ENCODE measurements at regions not wholly inside any gene's neighbourhood (a gene's known extent, or its start where the extent isn't known, plus 50 kb on each side); places are given as distances from the start of the nearest gene placed in this dataset.

DNA sequence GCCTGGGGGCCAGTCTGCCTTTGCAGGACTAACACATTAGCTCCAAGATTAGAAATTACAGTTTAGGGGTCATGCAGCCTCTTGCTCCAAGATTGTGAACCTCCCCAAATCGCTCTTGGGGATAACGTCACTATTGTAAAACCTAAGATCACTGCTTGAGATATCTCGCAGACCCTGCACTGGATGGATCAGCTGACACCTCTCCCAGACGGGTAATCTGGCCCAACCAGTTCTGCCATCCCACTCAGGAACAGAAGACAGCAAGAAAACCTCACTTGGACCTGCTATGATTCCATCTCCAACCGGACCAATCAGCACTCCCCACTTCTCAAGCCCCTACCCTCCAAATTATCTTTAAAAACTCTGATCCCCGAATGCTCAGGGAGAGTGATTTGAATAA lies 431.2 kb downstream of the GPM6A start:
- no peak for DNase-seq

DNA sequence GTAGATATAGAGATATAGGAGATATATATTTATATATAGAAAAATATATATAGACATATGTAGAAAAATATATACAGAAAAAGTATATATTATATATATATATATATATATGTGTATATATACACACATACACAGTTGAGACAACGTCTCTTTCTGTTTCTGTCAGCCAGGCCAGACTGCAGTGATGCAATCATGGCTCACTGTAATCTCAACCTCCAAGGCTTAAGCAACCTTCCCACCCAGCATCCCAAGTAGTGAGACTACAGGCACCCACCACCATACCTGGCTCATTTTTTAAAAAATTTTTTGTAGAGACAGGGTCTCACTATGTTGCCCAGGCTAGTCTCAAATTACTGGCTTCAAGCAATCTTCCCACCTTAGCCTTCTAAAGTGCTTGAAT lies 426.3 kb downstream of the GPM6A start:
- DNase-seq = no peak

DNA sequence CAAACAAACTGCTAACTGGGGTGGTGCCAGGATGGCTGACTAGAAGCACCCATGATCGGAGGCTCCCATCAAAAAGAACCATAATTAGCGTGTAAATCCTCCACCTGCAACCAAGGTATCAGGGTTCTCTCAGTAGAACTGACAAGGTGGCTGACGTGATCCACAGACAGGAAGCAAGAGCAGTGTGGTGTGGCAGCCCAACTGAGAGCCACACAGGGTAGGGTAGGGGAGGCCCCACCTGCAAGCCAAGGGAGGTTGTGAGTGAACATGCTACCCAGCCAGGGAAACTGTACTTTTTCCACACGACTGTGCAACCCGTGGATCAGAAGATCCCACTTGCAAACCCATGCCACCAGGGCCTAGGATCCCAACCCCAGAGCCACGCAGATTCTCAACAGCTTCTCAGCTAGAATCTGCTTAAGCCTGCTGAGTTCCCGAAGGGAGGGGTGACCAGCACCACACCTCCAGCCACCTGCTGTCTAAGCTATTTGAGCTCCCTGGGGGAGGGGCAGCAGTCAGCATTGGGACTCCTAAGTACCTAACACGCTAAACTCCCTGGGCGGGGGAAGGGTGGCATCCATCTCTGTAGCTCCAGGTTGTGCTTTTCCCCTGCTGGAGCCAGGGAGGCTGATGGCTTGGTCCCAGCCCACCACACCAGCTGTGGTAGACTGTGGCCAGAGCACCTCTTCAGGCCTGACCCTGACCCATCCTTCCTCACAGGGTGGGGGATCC lies 425.1 kb downstream of the GPM6A start:
- DNase-seq = no peak

DNA sequence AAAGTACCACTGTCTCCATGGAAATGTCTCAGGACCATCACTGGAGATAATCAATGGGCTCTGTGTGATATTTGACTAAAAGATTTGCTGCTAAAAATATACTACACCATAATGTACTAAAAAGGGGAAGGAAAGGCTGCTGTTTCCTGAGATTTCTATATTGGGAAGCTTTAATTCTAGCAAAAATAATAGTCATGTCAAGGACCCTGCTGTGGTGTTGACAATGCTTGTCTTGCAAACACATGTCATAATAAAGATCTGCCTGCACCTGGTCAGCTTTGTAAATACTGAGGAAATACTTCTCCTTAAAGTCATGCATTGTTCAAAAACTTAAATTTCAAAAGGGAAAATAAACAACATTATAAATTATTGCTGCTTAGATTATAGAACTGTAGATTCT lies 417.9 kb downstream of the GPM6A start:
- DNase-seq = no peak

DNA sequence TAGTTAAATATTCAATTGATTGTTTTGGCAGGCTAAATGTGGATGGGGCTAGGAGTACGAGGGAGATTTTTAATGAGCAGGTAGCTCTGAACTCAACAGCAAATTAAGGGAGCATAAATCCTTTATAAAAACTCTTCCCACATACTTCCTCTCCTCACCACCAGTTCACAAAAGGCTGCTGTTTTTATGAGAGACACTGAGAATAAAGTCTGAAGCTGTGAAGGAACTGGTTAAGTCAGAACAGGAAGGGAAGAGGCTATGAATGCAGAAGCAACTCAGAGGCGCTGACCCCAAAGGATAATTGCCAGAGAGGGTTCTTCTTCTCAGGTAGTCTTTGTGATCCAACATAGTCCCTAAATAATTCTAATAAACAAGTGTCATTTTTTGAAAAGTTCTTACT lies 406.1 kb downstream of the GPM6A start:
- no peak for DNase-seq

DNA sequence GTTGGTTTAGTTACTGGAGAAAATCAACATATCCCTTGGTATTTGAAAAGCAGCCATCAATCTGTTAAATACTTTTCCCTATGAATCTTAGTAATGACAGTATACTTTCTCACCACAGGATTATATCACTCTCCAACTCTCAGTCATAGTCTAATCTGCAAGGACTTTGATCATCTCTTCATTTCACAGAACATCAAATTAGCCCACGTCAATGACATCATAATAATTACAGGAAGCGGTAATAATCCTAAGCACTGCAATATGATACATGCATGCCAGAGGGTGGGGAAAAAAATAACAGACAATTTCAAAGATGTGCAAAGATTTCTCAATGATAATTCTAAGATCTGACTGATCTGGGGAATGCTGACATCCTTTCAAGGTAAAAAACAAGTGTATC lies 404.1 kb downstream of the GPM6A start:
- DNase-seq = no peak

DNA sequence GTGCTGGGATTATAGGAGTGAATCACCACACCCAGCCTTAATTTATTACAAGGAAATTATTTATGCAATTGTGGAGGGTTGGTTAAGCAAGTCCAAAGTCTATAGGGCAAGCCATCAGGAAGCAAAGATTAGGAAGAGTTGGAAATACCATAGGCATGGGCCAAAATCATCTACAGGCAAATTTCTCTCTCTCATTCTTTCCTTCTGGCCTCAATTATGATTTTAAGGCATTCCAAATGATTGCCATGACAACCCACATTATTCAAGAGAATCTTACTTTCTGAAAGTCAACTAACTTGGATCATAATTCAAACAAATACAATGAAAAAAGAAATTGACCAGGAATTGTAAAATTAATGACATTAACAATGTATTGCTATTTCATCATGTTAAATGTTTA lies 400.8 kb downstream of the GPM6A start:
- DNase-seq = no peak

DNA sequence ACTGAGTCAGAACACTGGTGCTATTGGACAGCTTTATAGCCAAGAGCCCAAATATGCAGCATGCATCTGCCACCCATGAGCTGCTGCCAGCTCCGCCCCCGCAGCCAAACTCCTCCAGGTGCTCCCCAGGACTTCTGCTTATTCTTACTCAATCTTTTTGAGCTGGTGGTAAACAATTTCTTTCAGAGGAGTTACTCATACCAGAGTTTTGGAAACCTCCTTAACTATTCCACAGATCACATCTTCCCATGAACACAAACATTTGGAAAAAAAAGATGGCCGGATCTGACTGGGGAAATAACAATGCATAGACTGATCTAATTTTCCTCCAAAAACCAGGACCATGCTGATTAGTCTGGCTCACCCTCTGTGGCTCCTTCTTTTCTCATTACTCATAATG lies 399.9 kb downstream of the GPM6A start:
- DNase-seq = no peak

DNA sequence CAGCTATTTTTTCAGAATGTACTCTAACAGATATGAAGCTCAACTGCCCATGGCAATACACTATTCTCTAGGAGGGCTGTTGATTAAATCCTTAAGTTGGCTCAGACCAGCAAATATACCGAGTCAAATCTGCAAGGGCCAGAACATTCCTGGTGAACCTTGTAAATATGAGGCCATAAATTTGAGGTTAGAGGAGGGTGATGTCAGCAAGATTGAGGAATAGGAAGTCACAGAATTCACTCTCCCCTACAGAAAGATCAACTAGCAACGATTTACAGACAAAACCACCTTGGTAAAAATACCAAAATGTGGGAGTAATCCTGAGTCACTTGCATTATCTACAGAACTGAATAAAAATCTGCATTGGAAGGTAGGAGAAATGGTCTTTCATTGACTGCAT lies 399.3 kb downstream of the GPM6A start:
- DNase-seq = no peak

DNA sequence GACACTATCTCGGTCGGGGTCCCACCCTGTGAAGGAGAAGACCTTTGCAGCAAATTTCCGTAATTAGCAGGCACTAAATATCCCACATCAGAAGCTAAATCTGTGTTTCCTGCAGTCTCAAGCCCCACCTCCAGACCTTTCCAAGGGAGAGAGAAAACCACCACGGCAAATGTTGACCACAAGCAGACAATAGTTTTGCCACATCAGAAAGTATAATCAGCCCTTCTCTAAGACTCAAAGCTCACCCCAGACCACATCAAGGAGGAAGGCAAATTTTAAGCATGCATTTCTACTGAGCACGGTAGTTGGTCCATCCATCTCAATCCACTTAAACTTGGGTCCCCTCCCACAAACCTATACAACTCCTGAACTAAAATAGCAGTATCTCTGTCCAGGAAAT lies 398.5 kb downstream of the GPM6A start:
- no peak for DNase-seq

DNA sequence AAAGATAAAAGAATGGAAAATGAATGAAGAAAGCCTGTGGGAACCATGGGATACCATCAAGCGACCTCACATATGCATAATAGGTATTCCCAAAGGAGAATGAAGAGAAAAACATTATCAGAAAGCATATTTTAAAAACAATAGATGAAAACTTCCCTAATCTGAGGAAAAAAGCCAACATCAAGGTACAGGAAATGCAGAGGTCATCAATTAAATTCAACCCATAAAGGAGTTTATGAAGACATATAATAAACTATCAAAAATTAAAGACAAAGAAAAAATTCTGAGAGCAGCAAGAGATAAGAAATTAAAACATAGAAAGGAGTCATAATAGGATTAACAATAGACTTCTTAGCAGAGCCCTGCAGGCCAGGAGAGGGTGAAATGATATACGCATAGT lies 397.5 kb downstream of the GPM6A start:
- no peak for DNase-seq

DNA sequence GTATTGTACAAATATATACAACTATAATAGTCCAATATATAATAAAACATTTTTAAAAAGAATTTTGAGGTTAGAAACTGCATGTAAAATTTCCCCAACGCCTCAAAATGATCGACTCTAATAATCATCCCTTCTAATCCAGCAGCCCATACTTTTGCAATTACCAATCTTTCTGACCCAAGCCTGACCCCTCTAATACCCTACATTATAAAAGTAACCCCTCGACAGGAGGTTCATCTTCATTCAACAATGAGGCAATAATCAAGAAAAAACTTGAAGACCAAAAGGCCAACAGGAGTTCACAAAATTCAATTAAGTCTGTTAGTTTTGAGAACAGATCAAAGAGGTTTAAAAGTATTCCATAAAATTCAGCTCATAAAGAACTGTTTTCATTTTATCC lies 393.5 kb downstream of the GPM6A start:
- no peak for DNase-seq

DNA sequence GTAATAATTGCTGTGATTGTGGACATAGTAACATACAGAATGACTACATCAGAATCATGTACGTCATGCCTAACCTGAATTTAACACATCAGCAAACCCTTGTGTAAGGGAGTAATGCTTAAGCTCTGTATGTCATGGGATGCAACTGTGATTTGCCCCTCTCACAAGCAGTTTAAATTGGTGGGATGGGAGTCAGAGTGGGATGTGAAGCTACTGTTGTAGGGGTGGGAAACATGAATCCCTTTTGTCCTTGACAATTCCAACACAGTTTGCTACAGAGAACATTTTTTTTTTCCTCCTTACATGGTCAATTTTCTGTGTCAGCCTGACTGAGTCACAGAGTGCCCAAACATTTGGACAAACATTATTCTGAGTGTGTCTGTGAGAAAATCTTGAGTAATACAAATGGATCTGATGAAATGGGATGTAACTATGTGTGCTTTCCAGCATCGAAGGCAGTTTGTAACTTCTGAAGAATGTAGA lies 392.8 kb downstream of the GPM6A start:
- DNase-seq = no peak

DNA sequence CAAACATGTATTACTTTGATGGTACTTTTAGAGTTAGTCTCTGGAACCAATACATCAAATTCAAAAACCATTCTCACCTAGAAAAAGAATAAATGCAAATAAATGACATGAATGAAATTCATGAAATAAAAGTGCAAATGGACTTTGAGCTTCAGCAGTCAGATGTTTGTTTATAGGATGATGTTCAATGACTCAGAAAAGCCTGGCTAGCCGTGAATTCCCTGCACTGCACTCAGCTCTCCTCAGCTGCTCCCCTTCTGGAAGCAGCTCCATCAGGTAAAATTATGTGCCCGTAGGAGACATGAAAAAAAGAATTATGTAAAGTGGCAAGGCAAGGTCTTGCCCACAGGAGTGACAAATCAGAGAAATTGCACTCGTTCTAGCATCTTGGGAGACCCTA lies 390.6 kb downstream of the GPM6A start:
- DNase-seq = no peak

DNA sequence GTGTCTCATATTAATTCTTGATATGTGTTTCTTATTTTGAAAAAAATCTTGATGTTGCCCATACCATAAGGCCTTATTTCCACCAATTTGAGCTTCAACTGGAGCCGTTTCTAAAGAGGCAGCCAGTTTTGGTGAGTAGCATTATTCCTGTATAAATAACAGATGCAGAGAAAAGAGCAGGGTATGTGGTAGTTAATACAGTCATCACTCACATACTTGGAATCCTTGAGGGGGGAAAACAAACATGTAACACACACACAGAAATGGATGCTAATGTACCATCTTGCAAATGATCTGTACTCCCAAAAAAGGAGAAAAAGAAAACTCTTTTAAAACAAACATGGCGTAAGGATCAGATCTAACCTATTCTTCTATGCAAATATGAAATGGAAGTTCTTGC lies 389.7 kb downstream of the GPM6A start:
- DNase-seq = no peak

DNA sequence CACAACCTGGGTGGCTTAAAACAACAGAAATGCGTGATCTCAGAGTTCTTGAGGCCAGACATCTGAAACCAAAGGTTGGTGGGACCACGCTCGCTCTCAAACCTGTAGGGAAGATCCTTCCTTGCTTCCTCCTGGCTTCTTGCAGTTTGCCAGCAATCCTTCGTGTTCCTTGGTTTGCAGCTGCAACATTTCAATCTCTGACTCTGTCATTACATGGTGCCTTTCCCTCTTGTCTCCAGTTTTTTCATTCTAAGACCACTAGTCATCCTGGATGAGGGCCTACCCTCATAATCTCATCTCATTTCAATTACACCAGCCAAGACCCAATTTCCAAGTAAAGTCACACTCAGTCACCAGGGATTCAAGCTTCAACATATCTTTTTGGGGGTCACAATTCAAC lies 388.0 kb downstream of the GPM6A start:
- DNase-seq = no peak

DNA sequence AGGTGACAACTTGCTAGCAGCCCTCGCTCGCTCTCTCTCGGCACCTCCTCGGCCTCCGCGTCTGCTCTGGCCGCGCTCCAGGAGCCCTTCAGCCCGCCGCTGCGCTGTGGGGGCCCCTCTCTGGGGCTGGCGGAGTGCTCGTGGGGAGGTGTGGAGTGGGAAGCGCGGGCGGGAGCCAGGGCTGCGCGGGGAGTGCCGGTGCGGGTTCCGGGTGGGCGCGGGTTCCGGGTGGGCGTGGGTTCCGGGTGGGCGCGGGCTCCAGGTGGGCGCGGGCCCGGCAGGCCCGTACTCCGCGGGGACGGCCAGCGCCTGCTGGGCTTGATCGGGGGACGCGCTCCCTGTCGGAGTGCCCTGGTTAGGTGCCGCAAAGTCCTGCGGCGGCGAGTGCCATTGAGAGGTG lies 384.3 kb downstream of the GPM6A start:
- DNase-seq = no peak

DNA sequence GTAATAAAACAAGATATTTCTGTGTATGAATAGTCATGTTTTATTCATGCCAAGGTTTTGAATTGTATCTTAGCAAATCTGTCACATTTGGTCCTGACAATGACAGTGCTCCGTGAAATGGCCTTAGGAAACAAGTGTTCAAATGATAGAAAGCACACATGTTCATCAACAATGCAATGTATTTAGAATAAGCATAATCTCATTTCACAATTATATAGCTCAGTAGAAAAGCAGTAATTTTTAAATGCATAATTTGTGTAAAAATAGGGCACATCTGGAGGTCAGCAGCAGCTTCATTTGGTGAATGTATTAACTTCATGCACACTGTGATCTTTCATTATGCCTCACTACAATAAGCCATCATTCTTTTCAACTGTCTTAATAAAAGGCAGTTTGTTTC lies 380.4 kb downstream of the GPM6A start:
- no peak for DNase-seq

DNA sequence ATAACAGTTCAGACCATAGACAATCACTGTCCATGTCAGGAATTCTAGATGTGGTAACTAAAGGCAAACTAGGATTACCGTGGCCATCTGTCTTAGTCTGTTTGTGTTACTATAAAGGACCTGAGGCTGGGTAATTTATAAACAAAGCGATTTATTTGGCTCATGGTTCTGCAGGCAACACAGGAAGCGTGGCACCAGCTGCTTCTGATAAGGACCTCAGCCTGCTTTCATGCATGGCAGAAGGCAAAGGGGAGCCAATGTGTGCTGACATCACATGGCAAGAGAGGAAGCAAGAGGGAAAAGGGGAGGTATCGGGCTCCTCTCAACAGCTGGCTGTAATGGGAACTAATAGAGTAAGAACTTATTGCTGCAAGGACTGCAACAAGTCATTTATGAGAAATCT lies 376.7 kb downstream of the GPM6A start:
- peak; percentile 83 for DNase-seq

DNA sequence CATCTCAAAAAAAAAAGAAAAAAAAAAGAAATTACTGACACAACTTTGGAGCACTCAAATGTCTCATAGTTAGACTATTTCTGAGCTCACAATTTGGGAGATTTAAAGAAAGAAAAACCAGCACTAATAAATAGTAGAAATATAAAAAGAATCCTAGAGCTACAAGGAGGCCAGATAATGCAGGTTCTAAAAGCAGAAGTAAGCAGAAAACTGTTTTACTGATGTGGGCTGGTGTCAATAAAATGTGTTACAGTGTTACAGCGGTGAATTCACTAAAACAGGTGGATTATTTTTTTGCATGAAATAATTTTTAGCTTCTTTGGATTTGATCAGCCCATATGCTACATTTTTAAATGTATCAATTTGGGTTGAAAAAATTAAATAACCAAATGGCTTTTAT lies 375.9 kb downstream of the GPM6A start:
- DNase-seq = no peak

DNA sequence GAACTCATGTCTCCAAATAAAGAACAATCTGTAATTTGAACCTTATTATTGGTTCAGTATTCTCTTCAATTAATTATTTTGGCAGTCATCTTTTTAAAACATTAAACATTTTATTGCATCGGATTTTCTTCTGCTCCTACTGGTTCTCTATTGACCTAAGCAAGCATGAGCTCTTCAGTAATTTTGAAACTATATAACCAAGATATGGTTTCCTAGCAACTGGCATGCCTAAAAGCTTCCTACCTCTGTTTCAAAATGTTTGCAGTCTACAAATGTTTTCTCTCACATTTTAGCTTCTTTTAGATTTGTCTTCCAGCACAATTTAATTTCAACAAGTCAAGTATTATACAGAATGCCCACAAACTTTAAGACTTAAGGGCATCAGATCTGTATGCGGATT lies 371.3 kb downstream of the GPM6A start:
- DNase-seq = no peak

DNA sequence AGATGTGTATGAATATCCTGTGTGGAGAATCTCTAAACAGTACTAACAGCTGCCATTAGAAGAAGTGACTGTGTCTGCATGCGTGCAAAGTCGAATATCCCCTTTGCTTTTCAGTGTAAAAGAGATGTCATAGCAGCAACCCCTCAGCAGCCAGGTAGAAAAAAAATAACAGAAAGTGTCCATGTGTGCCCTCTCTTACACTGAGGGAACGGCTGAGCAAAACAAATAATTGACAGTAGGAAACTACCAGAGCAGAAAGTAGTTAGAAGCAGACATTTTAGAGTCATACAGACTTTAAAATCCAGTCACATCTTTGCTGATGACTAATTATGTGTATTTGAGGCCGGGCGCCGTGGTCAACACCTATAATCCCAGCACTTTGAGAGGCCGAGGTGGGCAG lies 370.8 kb downstream of the GPM6A start:
- DNase-seq = no peak

DNA sequence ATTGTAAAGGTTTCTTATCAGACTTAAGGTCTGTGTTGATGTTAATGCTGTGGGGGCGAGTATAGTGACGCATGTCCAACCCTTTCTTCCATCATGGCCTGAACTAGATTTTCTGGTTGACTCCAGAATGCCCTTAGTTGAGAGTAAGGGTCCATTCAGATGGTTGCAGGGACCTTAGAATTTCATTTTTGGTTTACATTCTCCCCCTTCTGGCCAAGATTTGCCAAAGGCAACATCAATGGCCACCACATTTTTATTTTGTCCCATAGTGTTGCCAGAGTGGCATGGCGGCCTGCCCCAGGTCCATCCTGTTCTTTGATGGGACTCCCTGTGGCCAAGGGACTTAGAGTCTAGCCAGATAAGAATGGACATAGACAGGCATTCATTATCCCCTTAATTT lies 368.5 kb downstream of the GPM6A start:
- no peak for DNase-seq

DNA sequence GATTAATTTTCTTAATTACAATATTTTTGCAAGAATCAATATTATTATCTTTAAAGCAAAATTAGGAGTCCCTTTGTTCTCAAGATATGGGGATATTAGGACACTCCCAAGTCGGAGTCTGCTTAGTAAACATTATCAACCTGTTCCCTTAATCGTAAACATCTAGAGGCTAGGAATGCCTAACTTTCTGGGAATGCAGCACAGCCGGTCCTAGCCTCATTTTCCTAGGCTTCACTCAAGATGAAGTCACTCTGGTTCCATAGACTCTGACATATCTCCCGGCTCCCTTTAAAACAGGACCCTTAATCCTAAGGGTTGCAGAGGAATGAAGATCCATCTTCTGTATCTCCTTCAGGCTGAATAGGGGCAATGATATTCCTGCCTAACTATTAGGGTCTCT lies 367.6 kb downstream of the GPM6A start:
- DNase-seq = no peak

DNA sequence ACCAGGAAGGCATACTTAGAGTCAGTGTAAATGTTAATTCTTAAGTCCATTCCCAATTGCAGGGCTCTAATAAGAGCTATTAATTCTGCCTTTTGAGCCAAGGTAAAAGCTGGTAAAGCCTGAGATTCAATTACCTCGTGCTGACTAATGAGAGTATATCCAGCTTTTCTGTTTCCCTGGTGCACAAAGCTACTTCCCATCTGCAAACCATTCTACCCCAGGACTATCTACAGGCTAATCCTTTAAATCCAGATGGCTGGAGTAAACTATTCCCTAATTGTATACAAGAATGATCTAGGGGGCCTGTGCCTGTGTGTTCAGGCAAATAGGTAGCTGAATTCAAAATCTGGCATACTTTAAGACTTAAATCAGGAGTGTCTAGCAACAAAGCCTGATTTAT lies 365.0 kb downstream of the GPM6A start:
- DNase-seq = no peak

DNA sequence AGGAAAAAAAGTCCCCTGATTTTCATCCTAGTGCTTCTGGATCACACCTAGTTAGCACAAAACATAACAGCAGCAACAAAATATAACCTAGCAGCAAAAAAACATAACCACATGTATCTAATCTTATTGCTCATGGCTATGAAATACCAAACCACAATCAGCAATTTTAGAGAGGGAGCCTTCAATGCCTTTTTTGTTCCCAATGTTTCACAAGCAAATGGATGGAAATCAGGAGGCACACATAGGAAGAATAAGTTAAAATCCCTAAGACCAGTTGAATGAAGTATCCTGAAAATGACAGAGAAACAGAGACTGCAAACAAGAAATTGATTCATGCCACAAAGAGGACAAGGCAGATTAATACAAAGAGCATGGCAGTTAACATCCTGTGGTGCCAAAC lies 361.6 kb downstream of the GPM6A start:
- DNase-seq = no peak

All from NCI-H1092 (cell line).